ENCODE measurements at regions not wholly inside any gene's neighbourhood (a gene's known extent, or its start where the extent isn't known, plus 50 kb on each side); places are given as distances from the start of the nearest gene placed in this dataset.

GRCh38 chr10:128867819-128868218, 599.2 kb upstream of the MGMT start:
- TF ChIP-seq CTCF (IDR thresholded peaks at IDR 0.05; ENCODE audit: low read depth, low read length, poor library complexity, severe bottlenecking) (no peak), EZH2phosphoT487 (IDR thresholded peaks at IDR 0.05; ENCODE audit: borderline replicate concordance, low read length) (no peak)

Measured in DOHH2 (cell line).